Neutrophil (primary cell): ENCODE measurements at regions not wholly inside any gene's neighbourhood (a gene's known extent, or its start where the extent isn't known, plus 50 kb on each side); places are given as distances from the start of the nearest gene placed in this dataset.

Source experiments
- H3K27ac ChIP-seq: fragments of 200-600 bp; sonication (generic); 2 replicates; pipeline ENCODE4 v1.5.1; 2016; ENCODE audit warnings: mild to moderate bottlenecking, moderate library complexity
- H3K27me3 ChIP-seq: fragments of 200-600 bp; sonication (generic); 2 replicates; pipeline ENCODE4 v1.6.0; 2016; ENCODE audit warnings: mild to moderate bottlenecking
- H3K36me3 ChIP-seq: fragments of 200-600 bp; sonication (generic); 2 replicates; pipeline ENCODE4 v1.5.1; 2017
- H3K4me1 ChIP-seq, 2 experiments: fragments of 200-600 bp in 1 of 2; sonication (generic) in 1 of 2; 1 replicate in 1 of 2; 2 replicates in 1 of 2; pipeline versions ENCODE4 v1.5.1 to v1.6.1; 2013 to 2016; ENCODE audit warnings: low read depth in 1 of 2, low read length in 1 of 2, mild to moderate bottlenecking in 1 of 2, moderate library complexity in 1 of 2; ENCODE audit not compliant: control insufficient read depth in 1 of 2, insufficient read depth in 1 of 2
- H3K4me3 ChIP-seq, 2 experiments: fragments of 200-600 bp in 1 of 2; sonication (generic) in 1 of 2; 1 replicate in 1 of 2; 2 replicates in 1 of 2; pipeline ENCODE4 v1.5.1; 2013 to 2016; ENCODE audit warnings: low read depth in 1 of 2, low read length in 1 of 2, mild to moderate bottlenecking in 1 of 2, moderate library complexity in 1 of 2
- H3K9me3 ChIP-seq: fragments of 200-600 bp; sonication (generic); 2 replicates; pipeline ENCODE4 v1.5.1; 2016
- TF ChIP-seq, protein P1 (sequence below): fragments of 200-600 bp; sonication (generic); IDR thresholded peaks from 2 replicates; pipeline ENCODE4 v1.5.1; 2016; ENCODE audit warnings: antibody characterized with exemption

DNA sequence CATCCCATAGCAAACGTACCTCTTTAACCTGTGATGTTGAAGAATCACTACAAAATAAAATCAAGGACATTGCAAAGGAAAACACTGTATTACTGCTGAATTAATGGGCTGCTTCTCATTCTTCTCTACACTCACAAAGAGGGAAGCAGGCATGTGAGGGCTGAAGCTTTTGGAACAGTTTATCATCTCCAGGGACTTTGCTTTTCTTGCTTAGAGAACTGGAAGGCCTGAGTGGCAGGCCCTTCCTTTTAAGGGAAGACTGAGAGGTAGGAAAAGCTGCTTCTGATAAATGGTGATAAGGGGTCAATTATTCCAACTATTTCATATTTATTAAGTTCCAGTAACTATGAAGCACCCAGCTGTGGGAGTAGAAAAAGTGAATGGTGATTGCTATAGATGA, 649.6 kb downstream of the NTRK3 start:
- H3K4me1 ChIP-seq: no peaks in the 10 kb centered on the region
- H3K27ac ChIP-seq: no peak overlapping the region
- no peaks in the 10 kb centered on the region for H3K9me3 ChIP-seq
- peaks cover 7% of the 10 kb centered on the region for H3K27me3 ChIP-seq
- TF ChIP-seq, protein P1, sequence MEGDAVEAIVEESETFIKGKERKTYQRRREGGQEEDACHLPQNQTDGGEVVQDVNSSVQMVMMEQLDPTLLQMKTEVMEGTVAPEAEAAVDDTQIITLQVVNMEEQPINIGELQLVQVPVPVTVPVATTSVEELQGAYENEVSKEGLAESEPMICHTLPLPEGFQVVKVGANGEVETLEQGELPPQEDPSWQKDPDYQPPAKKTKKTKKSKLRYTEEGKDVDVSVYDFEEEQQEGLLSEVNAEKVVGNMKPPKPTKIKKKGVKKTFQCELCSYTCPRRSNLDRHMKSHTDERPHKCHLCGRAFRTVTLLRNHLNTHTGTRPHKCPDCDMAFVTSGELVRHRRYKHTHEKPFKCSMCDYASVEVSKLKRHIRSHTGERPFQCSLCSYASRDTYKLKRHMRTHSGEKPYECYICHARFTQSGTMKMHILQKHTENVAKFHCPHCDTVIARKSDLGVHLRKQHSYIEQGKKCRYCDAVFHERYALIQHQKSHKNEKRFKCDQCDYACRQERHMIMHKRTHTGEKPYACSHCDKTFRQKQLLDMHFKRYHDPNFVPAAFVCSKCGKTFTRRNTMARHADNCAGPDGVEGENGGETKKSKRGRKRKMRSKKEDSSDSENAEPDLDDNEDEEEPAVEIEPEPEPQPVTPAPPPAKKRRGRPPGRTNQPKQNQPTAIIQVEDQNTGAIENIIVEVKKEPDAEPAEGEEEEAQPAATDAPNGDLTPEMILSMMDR: no peak
- H3K36me3 ChIP-seq: no peaks in the 10 kb centered on the region
- no peak overlapping the region for H3K4me3 ChIP-seq

DNA sequence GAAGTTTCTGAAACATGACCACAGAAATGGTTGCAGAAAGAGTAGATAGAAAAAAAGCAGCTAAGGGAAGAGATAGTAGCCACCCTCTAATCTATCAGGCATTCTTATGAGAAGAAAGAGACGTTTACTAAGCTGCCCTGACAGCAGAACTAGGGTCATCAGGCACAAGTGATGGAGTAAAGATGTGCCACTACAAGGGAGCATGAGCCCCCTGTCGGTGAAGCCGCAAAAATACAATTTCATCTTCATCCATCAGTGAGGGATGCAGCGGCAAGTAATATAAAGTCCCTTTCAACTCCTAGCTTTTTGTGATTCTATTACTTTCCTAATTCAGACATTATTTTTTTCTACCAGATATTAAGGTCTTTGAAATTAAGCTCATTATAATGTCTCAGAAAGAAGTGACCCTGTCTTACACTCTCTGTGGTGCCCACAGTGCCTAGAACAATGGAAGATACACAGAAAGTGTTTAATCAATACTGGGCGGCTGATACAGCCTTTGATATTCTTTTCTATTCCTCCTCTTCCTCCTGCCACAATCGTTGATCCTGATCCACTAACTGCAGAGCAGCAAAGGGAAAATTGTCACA, 651.6 kb downstream of the NTRK3 start:
- peaks cover 7% of the 10 kb centered on the region for H3K27me3 ChIP-seq
- TF ChIP-seq, protein P1: no peak
- no peak overlapping the region for H3K27ac ChIP-seq
- no peaks in the 10 kb centered on the region for H3K9me3 ChIP-seq
- H3K36me3 ChIP-seq: no peaks in the 10 kb centered on the region
- no peak overlapping the region for H3K4me3 ChIP-seq
- H3K4me1 ChIP-seq: no peaks in the 10 kb centered on the region

DNA sequence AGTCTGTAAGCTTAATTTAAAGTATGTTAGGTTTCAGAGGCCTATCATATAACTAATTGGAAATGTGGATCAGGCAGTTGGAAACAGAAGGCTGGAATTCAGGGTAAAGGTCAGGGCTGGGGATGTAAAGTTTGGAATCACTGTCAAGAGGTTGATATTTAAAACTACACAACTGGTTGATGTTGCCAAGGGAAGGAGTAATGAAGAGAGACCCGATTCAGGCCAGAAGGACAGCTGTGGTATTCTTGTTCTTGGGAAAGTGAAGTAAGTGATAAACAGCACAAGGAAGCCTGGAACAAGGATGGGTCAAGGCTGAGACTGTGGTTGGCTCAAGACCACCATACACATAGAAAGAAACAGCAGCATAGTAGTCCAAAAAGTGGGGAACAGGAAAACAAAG, 654.2 kb downstream of the NTRK3 start:
- TF ChIP-seq, protein P1: no peak

DNA sequence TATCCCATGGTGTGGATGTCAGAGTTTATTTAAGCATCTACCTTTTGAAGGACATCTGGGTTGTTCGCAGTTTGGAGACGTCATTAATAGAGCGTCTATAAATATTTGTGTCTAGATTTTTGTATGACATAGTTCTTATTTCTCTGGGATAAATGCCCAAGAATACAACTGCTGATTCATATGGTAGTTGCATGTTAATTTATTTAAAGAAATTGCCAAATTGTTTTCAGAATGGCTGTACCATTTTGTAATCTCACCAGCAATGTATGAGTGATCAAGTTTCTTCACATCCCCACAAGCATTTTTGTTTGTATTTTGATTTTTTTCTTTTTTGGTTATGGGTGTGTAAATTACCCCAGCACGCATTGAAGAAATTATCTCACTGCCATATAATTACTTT, 656.9 kb downstream of the NTRK3 start:
- no peaks in the 10 kb centered on the region for H3K36me3 ChIP-seq
- TF ChIP-seq, protein P1: no peak

More for the DNA sequence above, 654.2 kb downstream of the NTRK3 start:
- H3K4me3 ChIP-seq: no peak overlapping the region
- no peaks in the 10 kb centered on the region for H3K36me3 ChIP-seq
- no peaks in the 10 kb centered on the region for H3K4me1 ChIP-seq
- no peaks in the 10 kb centered on the region for H3K9me3 ChIP-seq
- no peak overlapping the region for H3K27ac ChIP-seq
- H3K27me3 ChIP-seq: peaks cover 3% of the 10 kb centered on the region

DNA sequence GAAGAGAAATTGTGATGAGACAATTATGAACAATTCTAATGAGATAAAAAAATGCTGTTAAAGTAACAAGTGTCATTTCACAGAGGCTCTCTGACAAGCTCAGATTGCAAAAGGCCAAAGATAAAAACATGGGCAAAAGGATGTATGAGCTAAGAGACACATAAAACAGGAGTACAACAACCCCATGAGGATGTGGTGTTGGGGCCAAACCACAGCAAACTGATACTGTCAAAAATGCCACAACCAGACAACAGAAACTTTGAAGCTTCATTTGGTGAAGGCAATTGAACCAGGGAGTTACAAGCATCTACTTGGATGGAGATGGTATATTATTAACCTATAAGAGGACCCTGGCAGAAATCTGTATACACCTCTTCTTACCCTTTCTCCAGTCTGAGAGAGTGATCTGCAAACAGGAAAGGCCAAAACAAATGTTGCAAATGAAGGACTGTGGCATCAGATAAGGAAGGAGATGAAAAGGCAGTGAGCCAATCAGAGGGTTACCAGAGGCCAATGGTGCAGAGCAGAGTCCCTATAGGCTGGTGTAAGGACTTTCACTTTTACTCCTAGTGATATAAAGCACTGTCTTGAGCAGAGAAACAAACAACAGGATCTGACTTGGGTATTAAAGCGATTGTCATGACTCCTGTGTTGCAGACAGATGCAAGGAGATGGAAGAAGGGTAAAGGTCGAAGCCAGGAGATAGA, 659.0 kb downstream of the NTRK3 start:
- Histone ChIP-seq H3K27me3 (no peaks in the 10 kb centered on the region), H3K4me3 (no peak overlapping the region), H3K36me3 (no peaks in the 10 kb centered on the region), H3K4me1 (no peaks in the 10 kb centered on the region), H3K9me3 (no peaks in the 10 kb centered on the region), H3K27ac (no peak overlapping the region)
- TF ChIP-seq, protein P1: no peak

More for the DNA sequence above, 656.9 kb downstream of the NTRK3 start:
- H3K4me1 ChIP-seq: no peaks in the 10 kb centered on the region
- no peaks in the 10 kb centered on the region for H3K9me3 ChIP-seq
- no peak overlapping the region for H3K27ac ChIP-seq
- peaks cover 3% of the 10 kb centered on the region for H3K27me3 ChIP-seq
- H3K4me3 ChIP-seq: no peak overlapping the region
